IPS-15b (cell line): ENCODE measurements at regions not wholly inside any gene's neighbourhood (a gene's known extent, or its start where the extent isn't known, plus 50 kb on each side); places are given as distances from the start of the nearest gene placed in this dataset.
"Not testable (repeated sequence)": the region's sequence is repeated elsewhere in the genome, so short reads cannot be mapped to it uniquely, and the experiment has no call there.

Experiments used
- H3K27me3 ChIP-seq: one replicate; pipeline ENCODE4 v1.6.1; 2013; ENCODE audit warnings: low read length; ENCODE audit not compliant: control insufficient read depth, insufficient read depth
- H3K36me3 ChIP-seq: one replicate; pipeline ENCODE4 v1.6.1; 2013; ENCODE audit warnings: low read length; ENCODE audit not compliant: control insufficient read depth, insufficient read depth
- H3K4me1 ChIP-seq: one replicate; pipeline ENCODE4 v1.6.1; 2013; ENCODE audit warnings: mild to moderate bottlenecking, low read length; ENCODE audit not compliant: control insufficient read depth, insufficient read depth
- H3K4me3 ChIP-seq: one replicate; pipeline ENCODE4 v1.5.1; 2013; ENCODE audit warnings: low read depth, low read length
- H3K9ac ChIP-seq: one replicate; pipeline ENCODE4 v1.6.1; 2013; ENCODE audit warnings: low read depth, mild to moderate bottlenecking, low read length
- H3K9me3 ChIP-seq: one replicate; pipeline ENCODE4 v1.6.1; 2013; ENCODE audit warnings: mild to moderate bottlenecking, low read length; ENCODE audit not compliant: control insufficient read depth, insufficient read depth

- no peaks in the 10 kb centered on the region for H3K36me3 ChIP-seq
- H3K27me3 ChIP-seq: no peaks in the 10 kb centered on the region
- no peaks in the 10 kb centered on the region for H3K4me1 ChIP-seq
- no peaks in the 10 kb centered on the region for H3K9me3 ChIP-seq
- no peak overlapping the region for H3K4me3 ChIP-seq
- H3K9ac ChIP-seq: no peak overlapping the region
These were observed 182.8 kb downstream of the HS3ST3A1 start for GRCh38 chr17:13418891-13419290.

GRCh38 chr17:13417381-13417950 is 184.3 kb downstream of the HS3ST3A1 start:
- H3K9me3 ChIP-seq: no peaks in the 10 kb centered on the region
- H3K4me3 ChIP-seq: no peak overlapping the region
- H3K9ac ChIP-seq: no peak overlapping the region
- no peaks in the 10 kb centered on the region for H3K27me3 ChIP-seq
- H3K4me1 ChIP-seq: no peaks in the 10 kb centered on the region
- no peaks in the 10 kb centered on the region for H3K36me3 ChIP-seq

GRCh38 chr17:13416748-13417363 is 184.9 kb downstream of the HS3ST3A1 start:
- Histone ChIP-seq H3K27me3 (no peaks in the 10 kb centered on the region), H3K4me1 (no peaks in the 10 kb centered on the region), H3K9me3 (no peaks in the 10 kb centered on the region), H3K4me3 (no peak overlapping the region), H3K9ac (no peak overlapping the region), H3K36me3 (no peaks in the 10 kb centered on the region)

GRCh38 chr17:13415871-13416416 is 185.8 kb downstream of the HS3ST3A1 start:
- no peak overlapping the region for H3K4me3 ChIP-seq

GRCh38 chr17:13415200-13415599 is 186.5 kb downstream of the HS3ST3A1 start:
- H3K36me3 ChIP-seq, H3K27me3 ChIP-seq, H3K4me1 ChIP-seq, H3K4me3 ChIP-seq, H3K9me3 ChIP-seq, H3K9ac ChIP-seq: not testable (repeated sequence)

More at GRCh38 chr17:13415871-13416416, 185.8 kb downstream of the HS3ST3A1 start:
- no peaks in the 10 kb centered on the region for H3K27me3 ChIP-seq
- H3K36me3 ChIP-seq: no peaks in the 10 kb centered on the region
- no peaks in the 10 kb centered on the region for H3K4me1 ChIP-seq
- H3K9ac ChIP-seq: no peak overlapping the region
- no peaks in the 10 kb centered on the region for H3K9me3 ChIP-seq

GRCh38 chr17:13413001-13413400 is 188.7 kb downstream of the HS3ST3A1 start:
- Histone ChIP-seq H3K36me3 (no peaks in the 10 kb centered on the region), H3K9ac (no peak overlapping the region), H3K27me3 (no peaks in the 10 kb centered on the region), H3K9me3 (no peaks in the 10 kb centered on the region), H3K4me1 (no peaks in the 10 kb centered on the region), H3K4me3 (no peak overlapping the region)

GRCh38 chr17:13410874-13411273 is 190.9 kb downstream of the HS3ST3A1 start:
- peaks cover 11% of the 10 kb centered on the region for H3K4me1 ChIP-seq
- no peak overlapping the region for H3K9ac ChIP-seq
- no peaks in the 10 kb centered on the region for H3K9me3 ChIP-seq
- no peaks in the 10 kb centered on the region for H3K27me3 ChIP-seq
- no peak overlapping the region for H3K4me3 ChIP-seq
- H3K36me3 ChIP-seq: no peaks in the 10 kb centered on the region

GRCh38 chr17:13410214-13410613 is 191.5 kb downstream of the HS3ST3A1 start:
- Histone ChIP-seq H3K9ac (no peak overlapping the region), H3K36me3 (no peaks in the 10 kb centered on the region), H3K9me3 (no peaks in the 10 kb centered on the region), H3K27me3 (no peaks in the 10 kb centered on the region), H3K4me3 (no peak overlapping the region), H3K4me1 (peaks cover 15% of the 10 kb centered on the region)

GRCh38 chr17:13409455-13409854 is 192.3 kb downstream of the HS3ST3A1 start:
- Histone ChIP-seq H3K27me3 (no peaks in the 10 kb centered on the region), H3K4me3 (no peak overlapping the region), H3K36me3 (no peaks in the 10 kb centered on the region), H3K9ac (no peak overlapping the region), H3K9me3 (no peaks in the 10 kb centered on the region), H3K4me1 (peaks cover 18% of the 10 kb centered on the region)

- H3K27me3 ChIP-seq: no peaks in the 10 kb centered on the region
- H3K9me3 ChIP-seq: no peaks in the 10 kb centered on the region
- H3K36me3 ChIP-seq: no peaks in the 10 kb centered on the region
- H3K4me1 ChIP-seq: peaks cover 24% of the 10 kb centered on the region
- no peak overlapping the region for H3K4me3 ChIP-seq
- H3K9ac ChIP-seq: no peak overlapping the region
These were observed 194.3 kb downstream of the HS3ST3A1 start for GRCh38 chr17:13407381-13407780.

- no peaks in the 10 kb centered on the region for H3K27me3 ChIP-seq
- no peak overlapping the region for H3K4me3 ChIP-seq
- peaks cover 24% of the 10 kb centered on the region for H3K4me1 ChIP-seq
- no peaks in the 10 kb centered on the region for H3K36me3 ChIP-seq
- H3K9me3 ChIP-seq: no peaks in the 10 kb centered on the region
- no peak overlapping the region for H3K9ac ChIP-seq
These were observed 195.9 kb downstream of the HS3ST3A1 start for GRCh38 chr17:13405807-13406206.

GRCh38 chr17:13405080-13405479 is 196.6 kb downstream of the HS3ST3A1 start:
- H3K4me3 ChIP-seq: no peak overlapping the region
- no peaks in the 10 kb centered on the region for H3K36me3 ChIP-seq
- peaks cover 24% of the 10 kb centered on the region for H3K4me1 ChIP-seq
- H3K9me3 ChIP-seq: no peaks in the 10 kb centered on the region
- no peak overlapping the region for H3K9ac ChIP-seq
- H3K27me3 ChIP-seq: no peaks in the 10 kb centered on the region
